ENCODE measurements at regions not wholly inside any gene's neighbourhood (a gene's known extent, or its start where the extent isn't known, plus 50 kb on each side); places are given as distances from the start of the nearest gene placed in this dataset.

DNA sequence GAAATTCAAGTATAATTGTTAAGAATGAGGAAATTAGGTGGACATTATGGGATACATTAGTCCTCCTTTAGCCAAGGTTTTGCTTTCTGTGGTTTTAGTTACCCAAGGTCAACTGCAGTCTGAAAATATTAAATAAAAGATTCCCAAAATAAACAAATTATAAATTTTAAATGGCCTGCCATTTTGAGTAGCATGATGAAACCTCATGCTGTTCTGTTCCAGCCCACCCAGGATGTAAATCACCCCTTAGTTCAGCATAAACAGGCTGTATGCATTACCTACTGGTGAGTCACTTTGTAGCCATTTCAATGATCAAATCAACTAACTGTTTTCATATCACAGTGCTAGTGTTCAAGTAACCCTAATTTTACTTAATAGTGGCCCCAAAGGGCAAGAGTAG lies 132.5 kb upstream of the LYPLAL1 start:
- no peak for TF ChIP-seq CTCF (IDR thresholded peaks at IDR 0.05)
- TF ChIP-seq POLR2A (IDR thresholded peaks at IDR 0.05): no peak

All from esophagus squamous epithelium (tissue), 4 donors.